Glutamatergic neuron (in vitro differentiated cells): ENCODE measurements at regions not wholly inside any gene's neighbourhood (a gene's known extent, or its start where the extent isn't known, plus 50 kb on each side); places are given as distances from the start of the nearest gene placed in this dataset.

ENCODE experiments used
- DNase-seq: peaks from one replicate; pipeline ENCODE4 v3.0.0; 2022
- H3K27ac Mint-ChIP-seq: one replicate; pipeline ENCODE4 v1.8.0; 2020; ENCODE audit warnings: mild to moderate bottlenecking, mixed read lengths, inconsistent platforms; ENCODE audit not compliant: unreplicated experiment
- H3K27me3 Mint-ChIP-seq: one replicate; pipeline ENCODE4 v1.8.0; 2020; ENCODE audit warnings: mild to moderate bottlenecking, moderate library complexity, mixed read lengths, inconsistent platforms; ENCODE audit not compliant: unreplicated experiment
- H3K36me3 Mint-ChIP-seq: one replicate; pipeline ENCODE4 v1.8.0; 2020; ENCODE audit warnings: mild to moderate bottlenecking, mixed read lengths, inconsistent platforms; ENCODE audit not compliant: unreplicated experiment
- H3K4me1 Mint-ChIP-seq: one replicate; pipeline ENCODE4 v1.8.0; 2020; ENCODE audit warnings: mild to moderate bottlenecking, low read depth, mixed read lengths, inconsistent platforms; ENCODE audit not compliant: unreplicated experiment
- H3K4me3 Mint-ChIP-seq: one replicate; pipeline ENCODE4 v1.8.0; 2020; ENCODE audit warnings: mild to moderate bottlenecking, mixed read lengths, inconsistent platforms; ENCODE audit not compliant: unreplicated experiment
- H3K9me3 Mint-ChIP-seq: one replicate; pipeline ENCODE4 v1.8.0; 2020; ENCODE audit warnings: mild to moderate bottlenecking, moderate library complexity, mixed read lengths, inconsistent platforms; ENCODE audit not compliant: unreplicated experiment
- TF ChIP-seq, protein P1 (sequence below): fragments of 200-600 bp; sonication (generic); IDR thresholded peaks from one replicate; pipeline ENCODE4 v1.5.0; 2021; ENCODE audit not compliant: partially characterized antibody, unreplicated experiment

- H3K27me3 Mint-ChIP-seq: peaks cover 5% of the 10 kb centered on the region
- H3K36me3 Mint-ChIP-seq: no peaks in the 10 kb centered on the region
- peaks cover 9% of the 10 kb centered on the region for H3K4me1 Mint-ChIP-seq
- peak; percentile 21 for DNase-seq
- peak overlapping the region; percentile 48 for H3K27ac Mint-ChIP-seq
- H3K4me3 Mint-ChIP-seq: peak overlapping the region; percentile 91
- TF ChIP-seq, protein P1, sequence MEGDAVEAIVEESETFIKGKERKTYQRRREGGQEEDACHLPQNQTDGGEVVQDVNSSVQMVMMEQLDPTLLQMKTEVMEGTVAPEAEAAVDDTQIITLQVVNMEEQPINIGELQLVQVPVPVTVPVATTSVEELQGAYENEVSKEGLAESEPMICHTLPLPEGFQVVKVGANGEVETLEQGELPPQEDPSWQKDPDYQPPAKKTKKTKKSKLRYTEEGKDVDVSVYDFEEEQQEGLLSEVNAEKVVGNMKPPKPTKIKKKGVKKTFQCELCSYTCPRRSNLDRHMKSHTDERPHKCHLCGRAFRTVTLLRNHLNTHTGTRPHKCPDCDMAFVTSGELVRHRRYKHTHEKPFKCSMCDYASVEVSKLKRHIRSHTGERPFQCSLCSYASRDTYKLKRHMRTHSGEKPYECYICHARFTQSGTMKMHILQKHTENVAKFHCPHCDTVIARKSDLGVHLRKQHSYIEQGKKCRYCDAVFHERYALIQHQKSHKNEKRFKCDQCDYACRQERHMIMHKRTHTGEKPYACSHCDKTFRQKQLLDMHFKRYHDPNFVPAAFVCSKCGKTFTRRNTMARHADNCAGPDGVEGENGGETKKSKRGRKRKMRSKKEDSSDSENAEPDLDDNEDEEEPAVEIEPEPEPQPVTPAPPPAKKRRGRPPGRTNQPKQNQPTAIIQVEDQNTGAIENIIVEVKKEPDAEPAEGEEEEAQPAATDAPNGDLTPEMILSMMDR: no peak
- peaks cover 1% of the 10 kb centered on the region for H3K9me3 Mint-ChIP-seq
These were observed 64.3 kb upstream of the CCDC160 start for GRCh38 chrX:134172588-134173259.

GRCh38 chrX:134173541-134174272 lies 63.3 kb upstream of the CCDC160 start:
- TF ChIP-seq, protein P1: no peak
- H3K9me3 Mint-ChIP-seq: peaks cover 1% of the 10 kb centered on the region
- peak; percentile 11 for DNase-seq
- H3K27ac Mint-ChIP-seq: no peak overlapping the region
- H3K4me3 Mint-ChIP-seq: peak overlapping the region; percentile 91
- peaks cover 9% of the 10 kb centered on the region for H3K4me1 Mint-ChIP-seq
- no peaks in the 10 kb centered on the region for H3K36me3 Mint-ChIP-seq
- H3K27me3 Mint-ChIP-seq: peaks cover 5% of the 10 kb centered on the region

DNA sequence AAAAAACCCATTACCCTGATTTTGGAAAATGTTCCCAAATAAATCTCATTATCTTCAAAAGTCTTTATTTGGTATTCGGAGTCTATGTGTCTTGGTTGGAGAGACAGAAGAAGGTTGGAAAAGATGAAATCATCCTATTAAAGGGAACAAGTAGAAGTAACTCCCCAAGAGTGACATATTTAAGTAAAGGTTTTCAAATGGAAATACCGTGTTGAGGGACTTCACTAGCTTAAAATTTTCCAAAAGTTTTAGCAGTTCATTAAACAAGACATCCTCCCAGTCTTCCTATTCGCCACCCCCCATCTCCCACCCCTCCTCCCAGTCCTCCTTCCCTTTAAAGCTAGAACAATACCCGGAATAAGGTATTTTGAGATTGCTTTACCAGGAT lies 62.7 kb upstream of the CCDC160 start:
- Mint-ChIP-seq H3K27ac (no peak overlapping the region), H3K36me3 (no peaks in the 10 kb centered on the region), H3K4me1 (peaks cover 9% of the 10 kb centered on the region), H3K27me3 (peaks cover 5% of the 10 kb centered on the region), H3K4me3 (peak overlapping the region; percentile 91), H3K9me3 (peaks cover 1% of the 10 kb centered on the region)
- TF ChIP-seq, protein P1: no peak
- no peak for DNase-seq

DNA sequence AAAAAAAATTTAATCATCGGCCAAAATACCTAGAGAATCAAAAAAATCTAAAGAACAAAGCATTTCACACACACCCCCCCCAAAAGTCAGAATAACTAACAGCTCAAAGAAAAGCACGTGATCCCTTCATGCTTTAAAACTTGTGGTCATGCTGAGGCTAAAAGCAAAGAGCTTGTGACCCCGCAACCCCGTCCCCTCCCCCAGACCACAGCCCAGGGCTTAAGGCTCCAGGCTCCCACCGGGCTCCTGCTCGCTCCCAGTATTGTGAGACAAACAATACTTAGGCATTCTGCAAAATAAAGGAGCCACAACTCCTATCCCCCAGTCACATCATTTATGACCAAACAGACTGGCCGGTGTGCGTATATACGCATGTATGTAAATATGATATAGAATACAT lies 62.1 kb upstream of the CCDC160 start:
- peaks cover 1% of the 10 kb centered on the region for H3K9me3 Mint-ChIP-seq
- peak; percentile 27 for DNase-seq
- peak overlapping the region; percentile 30 for H3K4me3 Mint-ChIP-seq
- TF ChIP-seq, protein P1: no peak
- no peak overlapping the region for H3K27ac Mint-ChIP-seq
- peaks cover 7% of the 10 kb centered on the region for H3K4me1 Mint-ChIP-seq
- H3K36me3 Mint-ChIP-seq: no peaks in the 10 kb centered on the region
- H3K27me3 Mint-ChIP-seq: peaks cover 5% of the 10 kb centered on the region

- no peak overlapping the region for H3K4me3 Mint-ChIP-seq
- DNase-seq: no peak
- H3K9me3 Mint-ChIP-seq: no peaks in the 10 kb centered on the region
- H3K27me3 Mint-ChIP-seq: peaks cover 2% of the 10 kb centered on the region
- H3K27ac Mint-ChIP-seq: no peak overlapping the region
- TF ChIP-seq, protein P1: no peak
- peaks cover 7% of the 10 kb centered on the region for H3K4me1 Mint-ChIP-seq
- no peaks in the 10 kb centered on the region for H3K36me3 Mint-ChIP-seq
These were observed 59.5 kb upstream of the CCDC160 start for GRCh38 chrX:134177527-134177926.
